SK-N-SH (cell line): ENCODE measurements at regions not wholly inside any gene's neighbourhood (a gene's known extent, or its start where the extent isn't known, plus 50 kb on each side); places are given as distances from the start of the nearest gene placed in this dataset.

Experiments
- CTCF ChIA-PET: fragments of 300-600, 350-600 bp; formaldehyde crosslinking; extraction: SDS; loops from one replicate; lab custom pipeline; 2021; lab: Yijun Ruan, JAX
- POLR2A ChIA-PET: fragments of 350-600 bp; sonication (Branson Sonifier 250); formaldehyde crosslinking; extraction: SDS; loops from one replicate; lab custom pipeline; 2020; ENCODE audit warnings: antibody characterized with exemption, inconsistent platforms; lab: Yijun Ruan, JAX
- DNase-seq: peaks from one replicate; pipeline ENCODE4 v3.0.0; 2012
- H2AFZ ChIP-seq: fragments of 200-600 bp; sonication (generic); 2 replicates; pipeline ENCODE4 v1.8.1; 2016; ENCODE audit warnings: antibody characterized with exemption, mild to moderate bottlenecking, low read depth
- H3F3A ChIP-seq: fragments of 200-600 bp; sonication (generic); replicated peaks from 2 replicates; pipeline ENCODE3; 2016; ENCODE audit warnings: antibody characterized with exemption, mild to moderate bottlenecking; ENCODE audit not compliant: insufficient read depth
- H3K27ac ChIP-seq, 2 experiments: fragments of 200-500 bp in 1 of 2; fragments of 200-600 bp in 1 of 2; sonication (Bioruptor generic) in 1 of 2; sonication (generic), shearing (Covaris generic) in 1 of 2; 2 replicates each; pipeline versions ENCODE4 v1.5.1 to v1.6.1; 2014 to 2016; ENCODE audit warnings: low read depth in 2 of 2, inconsistent platforms in 1 of 2, low read length in 1 of 2, mild to moderate bottlenecking in 1 of 2, mixed read lengths in 1 of 2
- H3K27me3 ChIP-seq: fragments of 200-600 bp; sonication (generic), shearing (Covaris generic); 2 replicates; pipeline ENCODE4 v1.6.1; 2016; ENCODE audit warnings: mixed run types; ENCODE audit not compliant: insufficient read depth
- H3K36me3 ChIP-seq, 2 experiments: fragments of 200-500 bp in 1 of 2; fragments of 200-600 bp in 1 of 2; sonication (Bioruptor generic) in 1 of 2; sonication (generic) in 1 of 2; replicated peaks in 1 of 2; 2 replicates each; pipeline versions ENCODE3 to v1.5.1; 2014 to 2016; ENCODE audit warnings: low read length in 1 of 2, mild to moderate bottlenecking in 1 of 2; ENCODE audit not compliant: insufficient read depth in 2 of 2, control insufficient read depth in 1 of 2
- H3K4me1 ChIP-seq, 2 experiments: fragments of 200-500 bp in 1 of 2; fragments of 200-600 bp in 1 of 2; sonication (Bioruptor generic) in 1 of 2; sonication (generic), shearing (Covaris generic) in 1 of 2; 2 replicates each; pipeline versions ENCODE4 v1.5.1 to v1.6.1; 2014 to 2016; ENCODE audit warnings: low read depth in 1 of 2, low read length in 1 of 2, mixed run types in 1 of 2; ENCODE audit not compliant: insufficient read depth in 2 of 2, control insufficient read depth in 1 of 2
- H3K4me2 ChIP-seq: fragments of 200-600 bp; sonication (generic), shearing (Covaris generic); 2 replicates; pipeline ENCODE4 v1.6.1; 2017; ENCODE audit warnings: mixed run types
- H3K4me3 ChIP-seq, 2 experiments: fragments of 200-500 bp in 1 of 2; fragments of 200-600 bp in 1 of 2; sonication (Bioruptor generic) in 1 of 2; sonication (generic), shearing (Covaris generic) in 1 of 2; 2 replicates each; pipeline versions ENCODE4 v1.5.1 to v1.8.1; 2014 to 2016; ENCODE audit warnings: low read depth in 2 of 2, inconsistent platforms in 1 of 2, low read length in 1 of 2, mild to moderate bottlenecking in 1 of 2, mixed read lengths in 1 of 2, moderate library complexity in 1 of 2
- H3K79me2 ChIP-seq: fragments of 200-600 bp; sonication (generic); 2 replicates; pipeline ENCODE4 v1.8.1; 2017; ENCODE audit warnings: mild to moderate bottlenecking; ENCODE audit not compliant: insufficient read depth
- H3K9ac ChIP-seq: fragments of 200-600 bp; sonication (generic); 2 replicates; pipeline ENCODE4 v1.6.1; 2017; ENCODE audit warnings: mixed run types
- H3K9me2 ChIP-seq: fragments of 200-600 bp; sonication (generic); 2 replicates; pipeline ENCODE4 v1.6.1; 2017; ENCODE audit warnings: mixed run types
- H3K9me3 ChIP-seq: fragments of 200-600 bp; sonication (generic); 2 replicates; pipeline ENCODE4 v1.6.1; 2017; ENCODE audit warnings: mixed run types, mild to moderate bottlenecking, moderate library complexity
- H4K20me1 ChIP-seq: fragments of 200-600 bp; sonication (generic); 2 replicates; pipeline ENCODE4 v1.6.1; 2017; ENCODE audit warnings: mild to moderate bottlenecking, mixed run types; ENCODE audit not compliant: insufficient read depth
- CHD2 ChIP-seq: fragments of 150-350 bp; IDR thresholded peaks from 2 replicates; pipeline ENCODE4 v1.6.1; 2018; ENCODE audit warnings: low read length; ENCODE audit not compliant: partially characterized antibody
- FOXJ3 ChIP-seq: sonication (generic); formaldehyde crosslinking; IDR thresholded peaks from 2 replicates; pipeline ENCODE4 v1.5.1; 2020; ENCODE audit warnings: mild to moderate bottlenecking, missing genetic modification reagents
- FOXM1 ChIP-seq: IDR thresholded peaks from 2 replicates; pipeline ENCODE4 v1.4.0; 2012; ENCODE audit warnings: low read depth, mild to moderate bottlenecking
- GATA2 ChIP-seq: sonication (generic); formaldehyde crosslinking; IDR thresholded peaks from 2 replicates; pipeline ENCODE4 v1.5.0; 2020; ENCODE audit warnings: mild to moderate bottlenecking, missing genetic modification reagents
- JUND ChIP-seq: IDR thresholded peaks from 2 replicates; pipeline ENCODE4 v1.4.0; 2012
- MXI1 ChIP-seq: IDR thresholded peaks from 2 replicates; pipeline ENCODE4 v1.6.1; 2012; ENCODE audit warnings: mild to moderate bottlenecking, low read depth, low read length, improper control_type of control experiment
- NFIC ChIP-seq: IDR thresholded peaks from 2 replicates; pipeline ENCODE4 v1.4.0; 2012; ENCODE audit warnings: borderline replicate concordance
- POLR2AphosphoS5 ChIP-seq: IDR thresholded peaks from 2 replicates; pipeline ENCODE4 v1.6.1; 2012; ENCODE audit warnings: low read depth, low read length
- RCOR1 ChIP-seq: fragments of 150-350 bp; IDR thresholded peaks from 2 replicates; pipeline ENCODE4 v1.6.1; 2017; ENCODE audit warnings: antibody characterized with exemption, low read length
- RFX5 ChIP-seq: IDR thresholded peaks from 2 replicates; pipeline ENCODE4 v1.6.1; 2012; ENCODE audit warnings: mild to moderate bottlenecking, improper control_type of control experiment, low read length
- SIN3A ChIP-seq: IDR thresholded peaks from 2 replicates; pipeline ENCODE4 v1.6.1; 2012; ENCODE audit warnings: low read depth, mild to moderate bottlenecking, low read length, moderate library complexity, borderline replicate concordance
- TEAD4 ChIP-seq: IDR thresholded peaks from 2 replicates; pipeline ENCODE4 v1.4.0; 2012; ENCODE audit warnings: mild to moderate bottlenecking, borderline replicate concordance; ENCODE audit not compliant: insufficient read depth
- YY1 ChIP-seq: IDR thresholded peaks from 2 replicates; pipeline ENCODE4 v1.4.0; 2012; ENCODE audit warnings: low read depth, mild to moderate bottlenecking
- WGBS: methylation state at CpG from one replicate; pipeline ENCODE4 v1.1.6; 2017; ENCODE audit warnings: low lambda C conversion rate; 5-methylcytosine and 5-hydroxymethylcytosine counted together
- TF ChIP-seq, protein P1 (sequence below): fragments of 150-350 bp; IDR thresholded peaks from 2 replicates; pipeline ENCODE4 v1.6.1; 2017; ENCODE audit warnings: antibody characterized with exemption, low read length, low read depth, borderline replicate concordance
- TF ChIP-seq, protein P2 (sequence below): fragments of 150-350 bp; IDR thresholded peaks from 2 replicates; pipeline ENCODE4 v1.6.1; 2016; ENCODE audit warnings: mild to moderate bottlenecking, low read depth, low read length
- TF ChIP-seq, protein P3 (sequence below): IDR thresholded peaks from 2 replicates; pipeline ENCODE4 v1.4.0; 2012; ENCODE audit warnings: low read depth
- TF ChIP-seq, protein P4 (sequence below): IDR thresholded peaks from 2 replicates; pipeline ENCODE4; 2012

DNA sequence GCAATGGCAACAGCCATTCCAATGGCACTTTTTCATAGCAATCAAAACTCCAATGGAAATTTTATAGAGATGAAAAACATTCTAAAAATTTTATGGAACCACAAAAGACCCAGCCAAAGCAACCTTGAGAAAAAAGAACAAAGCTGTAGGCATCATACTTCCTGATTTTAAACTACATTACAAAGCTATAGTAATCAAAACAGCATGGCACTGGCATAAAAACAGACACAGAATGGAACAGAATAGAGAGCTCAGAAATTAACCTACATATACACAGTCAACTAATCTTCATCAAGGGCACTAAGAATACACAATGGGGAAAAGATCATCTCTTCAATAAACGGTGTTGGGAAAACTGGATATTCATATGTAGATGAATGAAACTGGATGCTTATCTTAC, 401.5 kb downstream of the NPHP4 start:
- Histone ChIP-seq H2AFZ (no peak overlapping the region), H3K79me2 (no peaks in the 10 kb centered on the region), H3K9me2 (no peaks in the 10 kb centered on the region), H3K36me3 (no peaks in the 10 kb centered on the region), H3K27me3 (no peaks in the 10 kb centered on the region), H3F3A (no peaks in the 10 kb centered on the region), H3K27ac (no peak overlapping the region), H3K4me1 (no peaks in the 10 kb centered on the region), H3K9me3 (no peaks in the 10 kb centered on the region), H4K20me1 (no peaks in the 10 kb centered on the region), H3K9ac (no peak overlapping the region), H3K4me3 (no peak overlapping the region), H3K4me2 (no peak overlapping the region)
- no peak for TF ChIP-seq FOXM1
- TF ChIP-seq NFIC = no peak
- no peak for TF ChIP-seq YY1
- TF ChIP-seq JUND = no peak
- no peak for TF ChIP-seq RCOR1
- DNase-seq = no peak
- POLR2A ChIA-PET = no interaction called here
- CTCF ChIA-PET = interaction anchor here (1.0 kb wide), 1 partner anchor 76 kb away, joined by 3 read pairs; no protein-coding TSS in a partner anchor
- WGBS = 0% methylated on average over 1 of the region's 1 CpG

DNA sequence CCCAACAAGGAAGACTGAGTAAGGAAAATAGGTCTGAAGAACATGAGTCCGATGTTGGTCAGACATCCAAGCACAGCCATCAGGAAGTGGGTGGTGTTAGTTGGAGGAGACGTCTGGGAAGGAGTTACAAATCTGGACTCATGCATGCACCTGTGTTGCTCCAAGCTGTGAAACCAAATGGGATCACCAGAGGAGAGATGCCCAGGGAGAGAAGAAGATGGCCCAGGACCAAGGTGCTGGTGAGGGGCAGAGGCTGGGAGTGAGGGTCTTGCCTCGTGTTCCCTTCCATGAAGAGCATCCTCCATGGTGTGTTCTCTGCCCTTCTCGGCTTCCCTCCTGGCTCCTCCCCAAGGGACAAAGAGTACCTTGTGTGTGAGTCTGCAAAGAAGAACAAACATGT, 405.6 kb downstream of the NPHP4 start:
- Histone ChIP-seq H3K36me3 (no peaks in the 10 kb centered on the region), H3K9me2 (no peaks in the 10 kb centered on the region), H3K9ac (no peak overlapping the region), H2AFZ (no peak overlapping the region), H3K27me3 (no peaks in the 10 kb centered on the region), H3K9me3 (no peaks in the 10 kb centered on the region), H3K4me1 (no peaks in the 10 kb centered on the region), H3K79me2 (no peaks in the 10 kb centered on the region), H4K20me1 (no peaks in the 10 kb centered on the region), H3K4me3 (no peak overlapping the region), H3K27ac (no peak overlapping the region), H3F3A (no peaks in the 10 kb centered on the region), H3K4me2 (no peak overlapping the region)
- CTCF ChIA-PET = interaction anchor here (0.5 kb wide), 1 partner anchor 847 kb away, joined by 3 read pairs; no protein-coding TSS in a partner anchor
- 22% methylated on average over 4 of the region's 4 CpGs for WGBS
- POLR2A ChIA-PET = no interaction called here
- TF ChIP-seq MXI1 (no peak), FOXJ3 (CRISPR knock-in tag) (no peak), SIN3A (no peak), POLR2AphosphoS5 (no peak), RFX5 (no peak), RCOR1 (no peak), GATA2 (CRISPR knock-in tag) (no peak), NFIC (no peak), TEAD4 (no peak), CHD2 (no peak)
- TF ChIP-seq, protein P1, sequence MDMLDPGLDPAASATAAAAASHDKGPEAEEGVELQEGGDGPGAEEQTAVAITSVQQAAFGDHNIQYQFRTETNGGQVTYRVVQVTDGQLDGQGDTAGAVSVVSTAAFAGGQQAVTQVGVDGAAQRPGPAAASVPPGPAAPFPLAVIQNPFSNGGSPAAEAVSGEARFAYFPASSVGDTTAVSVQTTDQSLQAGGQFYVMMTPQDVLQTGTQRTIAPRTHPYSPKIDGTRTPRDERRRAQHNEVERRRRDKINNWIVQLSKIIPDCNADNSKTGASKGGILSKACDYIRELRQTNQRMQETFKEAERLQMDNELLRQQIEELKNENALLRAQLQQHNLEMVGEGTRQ = no peak
- TF ChIP-seq, protein P2, sequence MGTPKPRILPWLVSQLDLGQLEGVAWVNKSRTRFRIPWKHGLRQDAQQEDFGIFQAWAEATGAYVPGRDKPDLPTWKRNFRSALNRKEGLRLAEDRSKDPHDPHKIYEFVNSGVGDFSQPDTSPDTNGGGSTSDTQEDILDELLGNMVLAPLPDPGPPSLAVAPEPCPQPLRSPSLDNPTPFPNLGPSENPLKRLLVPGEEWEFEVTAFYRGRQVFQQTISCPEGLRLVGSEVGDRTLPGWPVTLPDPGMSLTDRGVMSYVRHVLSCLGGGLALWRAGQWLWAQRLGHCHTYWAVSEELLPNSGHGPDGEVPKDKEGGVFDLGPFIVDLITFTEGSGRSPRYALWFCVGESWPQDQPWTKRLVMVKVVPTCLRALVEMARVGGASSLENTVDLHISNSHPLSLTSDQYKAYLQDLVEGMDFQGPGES = no peak
- TF ChIP-seq, protein P3, sequence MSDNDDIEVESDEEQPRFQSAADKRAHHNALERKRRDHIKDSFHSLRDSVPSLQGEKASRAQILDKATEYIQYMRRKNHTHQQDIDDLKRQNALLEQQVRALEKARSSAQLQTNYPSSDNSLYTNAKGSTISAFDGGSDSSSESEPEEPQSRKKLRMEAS = no peak
- TF ChIP-seq, protein P4, sequence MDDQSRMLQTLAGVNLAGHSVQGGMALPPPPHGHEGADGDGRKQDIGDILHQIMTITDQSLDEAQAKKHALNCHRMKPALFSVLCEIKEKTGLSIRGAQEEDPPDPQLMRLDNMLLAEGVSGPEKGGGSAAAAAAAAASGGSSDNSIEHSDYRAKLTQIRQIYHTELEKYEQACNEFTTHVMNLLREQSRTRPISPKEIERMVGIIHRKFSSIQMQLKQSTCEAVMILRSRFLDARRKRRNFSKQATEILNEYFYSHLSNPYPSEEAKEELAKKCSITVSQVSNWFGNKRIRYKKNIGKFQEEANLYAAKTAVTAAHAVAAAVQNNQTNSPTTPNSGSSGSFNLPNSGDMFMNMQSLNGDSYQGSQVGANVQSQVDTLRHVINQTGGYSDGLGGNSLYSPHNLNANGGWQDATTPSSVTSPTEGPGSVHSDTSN = no peak
- DNase-seq = no peak
